ENCODE measurements at regions not wholly inside any gene's neighbourhood (a gene's known extent, or its start where the extent isn't known, plus 50 kb on each side); places are given as distances from the start of the nearest gene placed in this dataset.

DNA sequence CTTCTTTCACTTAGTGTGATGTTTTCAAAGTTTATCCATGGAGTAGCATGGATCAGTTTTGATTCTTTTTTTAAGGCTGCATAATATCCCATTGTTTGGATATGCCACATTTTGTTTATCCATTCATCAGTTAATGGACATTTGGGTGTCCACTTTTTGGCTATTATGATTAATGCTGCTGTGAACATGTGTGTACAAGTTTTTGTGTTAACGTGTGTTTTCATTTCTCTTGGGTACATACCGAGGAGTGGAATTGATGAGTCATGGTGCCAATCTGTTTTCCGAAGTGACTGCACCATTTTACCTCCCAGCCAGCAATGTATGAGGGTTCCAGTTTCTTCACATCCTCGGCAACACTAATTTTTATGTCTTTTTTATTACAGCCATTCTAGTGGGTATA is 78.4 kb upstream of the CCDC28A start:
- DNase-seq (ENCODE audit: low read depth), result no peak

DNA sequence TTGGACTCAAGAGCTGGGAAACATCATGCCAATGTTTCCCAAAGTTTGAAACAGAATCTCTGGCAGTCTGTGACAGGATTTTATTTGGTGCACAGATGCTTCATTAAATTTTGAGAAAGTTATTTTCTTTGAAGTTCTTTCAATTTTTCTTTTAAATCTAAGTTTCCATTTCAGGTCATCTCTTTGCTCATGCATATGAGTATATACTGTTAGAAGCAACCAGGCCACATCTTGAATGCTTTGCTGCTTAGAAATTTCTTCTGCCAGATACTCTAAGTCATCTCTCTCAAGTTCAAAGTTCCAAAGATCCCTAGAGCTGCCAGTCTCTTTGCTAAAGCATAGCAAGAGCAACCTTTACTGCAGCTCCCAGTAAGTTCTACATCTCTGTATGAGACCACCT is 59.1 kb upstream of the CCDC28A start:
- no peak for DNase-seq (ENCODE audit: low read depth)

DNA sequence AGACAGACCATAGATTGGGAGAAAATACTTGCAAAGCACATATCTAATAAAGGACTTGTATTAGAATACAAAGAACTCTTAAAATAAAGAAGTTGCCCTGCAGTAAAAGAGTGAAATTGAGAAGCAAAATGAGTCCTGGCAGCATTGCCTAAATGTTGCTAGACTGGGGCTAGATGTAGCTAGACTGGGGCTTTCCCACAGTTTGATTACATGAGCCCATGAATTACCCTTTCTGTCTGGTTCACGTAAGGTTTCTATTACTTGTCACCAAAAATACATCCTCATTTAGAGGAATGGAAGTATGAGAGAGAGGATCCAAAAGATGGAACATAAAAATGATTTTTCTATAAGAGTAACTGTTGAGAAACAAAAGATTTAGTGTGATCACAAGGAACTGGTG is 57.6 kb upstream of the CCDC28A start:
- DNase-seq (ENCODE audit: low read depth), result no peak

- no peak for DNase-seq (ENCODE audit: low read depth)
Measured at GRCh38 chr6:138716971-138717665, 56.5 kb upstream of the CCDC28A start.

DNA sequence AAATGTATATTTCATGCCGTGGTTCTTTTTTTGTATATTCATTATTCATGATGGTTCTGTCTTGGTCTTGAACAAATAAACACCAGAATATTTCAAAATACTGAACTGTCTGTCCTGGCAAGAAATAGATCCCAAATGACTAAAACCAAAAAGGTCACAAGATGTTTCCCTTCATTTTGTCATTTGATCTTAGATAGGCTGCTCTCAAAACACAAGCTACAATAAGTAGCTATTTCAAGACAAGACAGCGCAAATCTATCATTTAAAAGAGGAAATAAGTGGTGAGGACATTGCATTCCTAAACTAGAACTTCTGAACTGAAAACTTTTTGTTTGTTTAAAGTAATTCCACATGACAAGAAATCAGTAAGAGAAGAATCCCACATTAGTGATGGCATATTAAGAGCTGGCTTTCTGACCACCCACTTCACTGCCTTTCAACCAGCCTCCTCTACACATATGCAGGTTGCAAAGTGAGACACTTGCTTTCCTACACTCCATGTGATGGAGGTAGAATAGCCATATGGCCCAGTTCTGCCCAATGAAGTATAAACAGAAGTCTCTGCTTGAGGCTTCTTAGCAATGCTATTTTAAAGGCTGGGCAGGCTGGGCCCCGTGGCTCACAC is 54.4 kb upstream of the CCDC28A start:
- no peak for DNase-seq (ENCODE audit: low read depth)

GRCh38 chr6:138719744-138720143 is 53.8 kb upstream of the CCDC28A start:
- no peak for DNase-seq (ENCODE audit: low read depth)

GRCh38 chr6:138722425-138723371 is 50.9 kb upstream of the CCDC28A start:
- DNase-seq (ENCODE audit: low read depth), result peak; percentile 26
